ENCODE measurements at regions not wholly inside any gene's neighbourhood (a gene's known extent, or its start where the extent isn't known, plus 50 kb on each side); places are given as distances from the start of the nearest gene placed in this dataset.

DNA sequence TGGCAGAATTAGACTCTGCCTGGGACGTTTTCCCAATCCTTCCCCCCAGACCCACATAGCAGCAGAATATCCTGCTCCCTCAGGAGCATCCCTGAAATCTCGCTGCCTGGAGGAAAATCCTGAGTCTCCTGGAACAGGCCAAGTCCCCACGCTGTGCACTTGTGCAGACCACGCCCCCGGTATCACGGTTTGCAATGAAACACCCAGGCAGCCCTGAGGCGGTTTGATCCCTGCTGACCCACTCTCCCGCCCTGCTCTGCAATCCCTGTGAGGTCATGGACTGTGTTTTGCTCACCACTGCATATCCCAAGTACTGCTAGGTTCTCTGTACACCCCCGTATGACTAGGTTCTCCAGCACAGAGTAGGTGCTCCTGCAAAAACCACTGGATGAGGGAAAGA, 411.8 kb upstream of the MGMT start:
- no peaks in the 10 kb centered on the region for H3K9me2 ChIP-seq (replicated peaks; ENCODE audit: insufficient read depth)

DNA sequence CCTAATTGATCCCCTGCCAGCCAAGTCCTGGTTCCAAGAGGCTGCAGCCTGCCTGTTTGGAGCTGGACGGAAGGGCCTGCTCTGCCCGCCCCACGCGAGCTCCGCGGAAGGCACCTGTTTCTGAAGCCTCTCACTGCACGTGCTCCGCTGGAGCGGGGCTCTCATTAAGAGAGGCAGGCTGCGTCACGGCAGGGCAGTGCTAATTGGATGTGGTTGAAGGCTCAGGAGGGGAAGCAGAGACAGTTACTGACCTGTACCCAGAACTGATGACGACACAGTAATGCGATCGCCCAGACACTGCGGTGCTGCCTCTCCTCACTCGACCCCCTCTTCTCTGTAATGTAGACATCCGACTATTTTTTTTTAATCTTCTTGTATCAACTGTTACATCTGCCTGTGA, 411.1 kb upstream of the MGMT start:
- Histone ChIP-seq H3K27ac (no peak overlapping the region), H3K4me1 (ENCODE audit: insufficient read depth) (no peaks in the 10 kb centered on the region), H3K79me2 (no peaks in the 10 kb centered on the region), H3K4me2 (no peak overlapping the region), H3K9me2 (replicated peaks; ENCODE audit: insufficient read depth) (no peaks in the 10 kb centered on the region), H2AFZ (no peak overlapping the region), H3K4me3 (no peak overlapping the region), H3K9me3 (ENCODE audit: low read depth) (no peaks in the 10 kb centered on the region), H3K36me3 (replicated peaks; ENCODE audit: insufficient read depth, low read depth) (no peaks in the 10 kb centered on the region), H4K20me1 (ENCODE audit: insufficient read depth, poor library complexity, severe bottlenecking) (no peaks in the 10 kb centered on the region), H3K27me3 (no peaks in the 10 kb centered on the region)
- 84% methylated on average over 17 of the region's 17 CpGs for WGBS (ENCODE audit: low lambda C conversion rate, missing lambda C conversion rate)
- TF ChIP-seq, protein P1, sequence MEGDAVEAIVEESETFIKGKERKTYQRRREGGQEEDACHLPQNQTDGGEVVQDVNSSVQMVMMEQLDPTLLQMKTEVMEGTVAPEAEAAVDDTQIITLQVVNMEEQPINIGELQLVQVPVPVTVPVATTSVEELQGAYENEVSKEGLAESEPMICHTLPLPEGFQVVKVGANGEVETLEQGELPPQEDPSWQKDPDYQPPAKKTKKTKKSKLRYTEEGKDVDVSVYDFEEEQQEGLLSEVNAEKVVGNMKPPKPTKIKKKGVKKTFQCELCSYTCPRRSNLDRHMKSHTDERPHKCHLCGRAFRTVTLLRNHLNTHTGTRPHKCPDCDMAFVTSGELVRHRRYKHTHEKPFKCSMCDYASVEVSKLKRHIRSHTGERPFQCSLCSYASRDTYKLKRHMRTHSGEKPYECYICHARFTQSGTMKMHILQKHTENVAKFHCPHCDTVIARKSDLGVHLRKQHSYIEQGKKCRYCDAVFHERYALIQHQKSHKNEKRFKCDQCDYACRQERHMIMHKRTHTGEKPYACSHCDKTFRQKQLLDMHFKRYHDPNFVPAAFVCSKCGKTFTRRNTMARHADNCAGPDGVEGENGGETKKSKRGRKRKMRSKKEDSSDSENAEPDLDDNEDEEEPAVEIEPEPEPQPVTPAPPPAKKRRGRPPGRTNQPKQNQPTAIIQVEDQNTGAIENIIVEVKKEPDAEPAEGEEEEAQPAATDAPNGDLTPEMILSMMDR (IDR thresholded peaks at IDR 0.05; ENCODE audit: poor library complexity): no peak
- TF ChIP-seq EZH2 (IDR thresholded peaks at IDR 0.05; ENCODE audit: borderline replicate concordance) (no peak), EZH2phosphoT487 (IDR thresholded peaks at IDR 0.05; ENCODE audit: low read depth, severe bottlenecking, unreplicated experiment) (no peak)
- DNase-seq (ENCODE audit: low spot score): no peak

More for the DNA sequence above, 411.8 kb upstream of the MGMT start:
- Histone ChIP-seq H3K4me3 (no peak overlapping the region), H3K9me3 (ENCODE audit: low read depth) (no peaks in the 10 kb centered on the region), H3K4me2 (no peak overlapping the region), H4K20me1 (ENCODE audit: insufficient read depth, poor library complexity, severe bottlenecking) (no peaks in the 10 kb centered on the region), H3K27me3 (no peaks in the 10 kb centered on the region), H2AFZ (no peak overlapping the region), H3K79me2 (no peaks in the 10 kb centered on the region), H3K27ac (no peak overlapping the region), H3K36me3 (replicated peaks; ENCODE audit: insufficient read depth, low read depth) (no peaks in the 10 kb centered on the region), H3K4me1 (ENCODE audit: insufficient read depth) (no peaks in the 10 kb centered on the region)
- DNase-seq (ENCODE audit: low spot score): no peak
- 72% methylated on average over 9 of the region's 9 CpGs for WGBS (ENCODE audit: low lambda C conversion rate, missing lambda C conversion rate)
- TF ChIP-seq EZH2phosphoT487 (IDR thresholded peaks at IDR 0.05; ENCODE audit: low read depth, severe bottlenecking, unreplicated experiment): no peak
- TF ChIP-seq EZH2 (IDR thresholded peaks at IDR 0.05; ENCODE audit: borderline replicate concordance): no peak
- TF ChIP-seq, protein P1 (IDR thresholded peaks at IDR 0.05; ENCODE audit: poor library complexity): no peak

DNA sequence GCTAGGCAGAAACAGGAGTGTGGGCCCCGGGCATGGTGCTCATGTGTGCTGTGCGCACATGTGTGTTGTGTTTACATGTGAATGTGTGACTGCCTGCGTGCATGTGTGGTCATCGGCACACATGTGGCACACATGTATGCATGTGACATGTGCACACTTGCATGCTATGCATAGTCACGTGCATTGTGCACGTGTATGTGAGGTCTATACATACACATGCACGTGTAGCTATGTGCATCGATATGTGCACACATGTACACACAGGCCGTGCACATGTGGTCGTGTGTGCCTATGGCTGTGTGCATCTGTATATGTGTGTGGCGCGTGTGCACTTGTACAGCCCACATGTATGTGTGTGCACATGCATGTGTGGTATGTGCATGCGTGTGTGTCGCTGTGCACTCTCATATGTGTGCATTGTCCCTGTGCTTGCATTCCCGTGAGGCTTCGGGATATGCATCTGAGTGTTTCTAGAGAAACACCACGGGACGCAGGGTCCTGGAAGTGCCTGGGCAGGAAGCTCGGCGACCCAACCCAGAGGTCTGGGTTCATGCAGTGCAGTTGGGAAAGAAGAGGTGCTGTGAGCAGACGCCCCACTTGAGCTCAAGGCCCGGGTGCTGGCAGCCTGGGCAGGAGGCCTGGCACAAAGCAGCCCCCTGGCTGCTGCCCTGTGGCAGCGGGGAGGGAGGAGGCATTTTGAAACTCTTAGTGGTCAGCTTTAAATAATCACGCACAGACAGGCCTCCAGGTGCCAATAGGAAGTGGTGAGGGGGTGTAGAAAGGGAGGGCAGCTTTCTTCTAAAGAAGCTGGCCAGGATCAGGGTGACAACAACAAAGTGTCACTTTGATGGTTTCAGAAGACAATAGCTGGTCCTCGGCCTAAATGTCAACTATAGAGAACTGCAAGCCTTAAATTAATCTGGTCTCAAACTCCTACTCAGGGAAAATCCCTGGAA, 410.0 kb upstream of the MGMT start:
- Histone ChIP-seq H3K9me3 (ENCODE audit: low read depth) (no peaks in the 10 kb centered on the region), H3K4me3 (no peak overlapping the region), H3K27ac (no peak overlapping the region), H3K4me2 (no peak overlapping the region), H4K20me1 (ENCODE audit: insufficient read depth, poor library complexity, severe bottlenecking) (no peaks in the 10 kb centered on the region), H3K36me3 (replicated peaks; ENCODE audit: insufficient read depth, low read depth) (no peaks in the 10 kb centered on the region), H3K79me2 (no peaks in the 10 kb centered on the region), H3K9me2 (replicated peaks; ENCODE audit: insufficient read depth) (no peaks in the 10 kb centered on the region), H2AFZ (no peak overlapping the region), H3K27me3 (no peaks in the 10 kb centered on the region), H3K4me1 (ENCODE audit: insufficient read depth) (no peaks in the 10 kb centered on the region)
- TF ChIP-seq EZH2phosphoT487 (IDR thresholded peaks at IDR 0.05; ENCODE audit: low read depth, severe bottlenecking, unreplicated experiment) (no peak), EZH2 (IDR thresholded peaks at IDR 0.05; ENCODE audit: borderline replicate concordance) (no peak)
- TF ChIP-seq, protein P1 (IDR thresholded peaks at IDR 0.05; ENCODE audit: poor library complexity): no peak
- no peak for DNase-seq (ENCODE audit: low spot score)
- 95% methylated on average over 25 of the region's 25 CpGs for WGBS (ENCODE audit: low lambda C conversion rate, missing lambda C conversion rate)
